PC-3 (cell line): ENCODE measurements at regions not wholly inside any gene's neighbourhood (a gene's known extent, or its start where the extent isn't known, plus 50 kb on each side); places are given as distances from the start of the nearest gene placed in this dataset.

Experiments
- ATAC-seq: fragments of 200-7000 bp; cut with Tn5 transposase; 2 replicates; pipeline ENCODE4 v1.9.1; 2020; ENCODE audit warnings: mild to moderate bottlenecking, moderate library complexity
- BruUV-seq: library from RNA; stranded (reverse); fragments of 400-500 nt; replicated peaks from 2 replicates; lab custom pipeline; 2021; lab: Mats Ljungman, UMichigan
- CTCF ChIA-PET: fragments of 300-600 bp; sonication (Branson Sonifier 250); formaldehyde crosslinking; loops from one replicate; lab custom pipeline; 2022; ENCODE audit warnings: antibody characterized with exemption; lab: Charles Lee
- POLR2A ChIA-PET: fragments of 300-600 bp; sonication (Branson Sonifier 250); formaldehyde crosslinking; loops from one replicate; lab custom pipeline; 2022; ENCODE audit warnings: antibody characterized with exemption; ENCODE audit not compliant: unreplicated experiment; lab: Charles Lee
- DNase-seq: peaks from one replicate; pipeline ENCODE4 v3.0.0-alpha.2; 2015
- H2AFZ ChIP-seq: fragments of 300-600 bp; sonication (generic); 2 replicates; pipeline ENCODE4 v1.6.0; 2016; ENCODE audit warnings: antibody characterized with exemption, low read length
- H3F3A ChIP-seq: fragments of 300-600 bp; sonication (generic); one replicate; pipeline ENCODE4 v1.6.0; 2017; ENCODE audit warnings: antibody characterized with exemption, low read length, control low read depth, mild to moderate bottlenecking; ENCODE audit not compliant: unreplicated experiment
- H3K27ac ChIP-seq: fragments of 300-600 bp; sonication (generic); 2 replicates; pipeline ENCODE4 v1.5.1; 2016; ENCODE audit warnings: mild to moderate bottlenecking, low read length
- H3K27me3 ChIP-seq: fragments of 300-600 bp; sonication (generic); 2 replicates; pipeline ENCODE4 v1.6.1; 2016; ENCODE audit warnings: low read length, mixed read lengths
- H3K36me3 ChIP-seq: fragments of 300-600 bp; sonication (generic); 2 replicates; pipeline ENCODE4 v1.6.1; 2016; ENCODE audit warnings: low read depth, mixed run types, low read length, mixed read lengths
- H3K4me1 ChIP-seq: fragments of 300-600 bp; sonication (generic); 2 replicates; pipeline ENCODE4 v1.5.1; 2016; ENCODE audit warnings: low read length; ENCODE audit not compliant: insufficient read depth
- H3K4me2 ChIP-seq: fragments of 300-600 bp; sonication (generic); 2 replicates; pipeline ENCODE4 v1.6.0; 2016; ENCODE audit warnings: low read length
- H3K4me3 ChIP-seq: fragments of 300-600 bp; sonication (generic); 2 replicates; pipeline ENCODE4 v1.5.1; 2016; ENCODE audit warnings: mild to moderate bottlenecking, low read length, mixed read lengths
- H3K79me2 ChIP-seq: fragments of 300-600 bp; sonication (generic); 2 replicates; pipeline ENCODE4 v1.6.1; 2017; ENCODE audit warnings: low read length, mixed read lengths
- H3K9ac ChIP-seq: fragments of 300-600 bp; sonication (generic); 2 replicates; pipeline ENCODE4 v1.6.0; 2016; ENCODE audit warnings: mild to moderate bottlenecking, low read length
- H3K9me2 ChIP-seq: fragments of 300-600 bp; sonication (generic); replicated peaks from 2 replicates; pipeline ENCODE4 v1.6.1; 2016; ENCODE audit warnings: mixed run types, low read length, mixed read lengths
- H3K9me3 ChIP-seq: fragments of 300-600 bp; sonication (generic); 2 replicates; pipeline ENCODE4 v1.6.1; 2016; ENCODE audit warnings: low read length, mixed read lengths
- H4K20me1 ChIP-seq: fragments of 300-600 bp; sonication (generic); 2 replicates; pipeline ENCODE4 v1.6.1; 2016; ENCODE audit warnings: low read length, mixed read lengths
- EZH2 ChIP-seq: fragments of 300-600 bp; sonication (generic); IDR thresholded peaks from one replicate; pipeline ENCODE4 v1.6.1; 2017; ENCODE audit warnings: antibody characterized with exemption, mild to moderate bottlenecking, low read length; ENCODE audit not compliant: unreplicated experiment
- EZH2phosphoT487 ChIP-seq: fragments of 300-600 bp; sonication (generic); IDR thresholded peaks from 2 replicates; pipeline ENCODE4 v1.6.1; 2018; ENCODE audit warnings: mild to moderate bottlenecking, antibody characterized with exemption, low read length, borderline replicate concordance
- intact Hi-C: fragments of 100-400 bp; cut with micrococcal nuclease; formaldehyde crosslinking; loops from 2 replicates; pipeline ENCODE4 v1.9.0; 2023
- TF ChIP-seq, protein P1 (sequence below): fragments of 300-600 bp; sonication (generic); conservative IDR thresholded peaks from 2 replicates; pipeline ENCODE4 v1.5.1; 2017; ENCODE audit warnings: antibody characterized with exemption, low read depth, mild to moderate bottlenecking, low read length

DNA sequence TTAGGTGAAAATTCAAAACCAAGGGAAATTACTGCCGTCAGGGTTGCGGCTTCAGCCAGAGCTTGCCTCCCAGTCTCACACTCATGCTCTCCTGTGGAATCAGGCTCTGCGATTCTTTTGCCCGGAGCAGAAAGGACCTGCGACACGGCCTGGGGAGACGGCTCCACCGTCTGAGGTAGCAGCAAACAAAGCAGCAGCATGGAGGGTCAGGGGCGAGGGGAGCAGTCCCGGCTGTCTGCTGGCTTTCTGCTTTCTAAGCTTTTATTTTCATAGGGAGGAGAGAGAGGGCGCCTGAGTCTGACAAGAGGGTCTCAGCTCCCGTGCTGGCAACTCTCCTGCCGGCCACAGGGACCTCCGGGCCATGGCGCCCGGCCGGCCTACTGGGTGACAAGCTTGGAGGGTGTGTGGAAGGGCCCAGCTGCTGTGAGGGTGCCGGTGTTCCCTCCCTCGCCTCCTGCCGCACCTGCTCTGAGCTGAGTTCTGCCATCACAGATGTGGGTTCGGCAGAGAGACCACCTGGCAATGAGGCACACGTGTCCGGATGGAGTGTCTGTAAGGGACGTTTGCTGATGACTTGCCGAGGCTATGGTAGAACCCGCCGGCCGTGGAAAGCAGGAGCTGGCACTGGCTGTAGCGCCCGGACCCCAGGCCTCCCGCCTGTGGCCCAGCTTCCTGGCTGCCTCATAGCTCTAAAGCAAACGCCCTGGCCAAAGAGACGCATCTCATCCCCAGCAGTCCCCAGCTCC, 66.2 kb upstream of the CTDP1 start:
- Histone ChIP-seq H3K9ac (no peak overlapping the region), H4K20me1 (no peaks in the 10 kb centered on the region), H3K36me3 (no peaks in the 10 kb centered on the region), H3K4me1 (peaks cover 7% of the 10 kb centered on the region; the same call in 1 of the 2 replicates), H2AFZ (no peak overlapping the region), H3K4me3 (no peak overlapping the region), H3K9me2 (no peaks in the 10 kb centered on the region), H3K9me3 (no peaks in the 10 kb centered on the region), H3F3A (no peaks in the 10 kb centered on the region), H3K27ac (no peak overlapping the region), H3K79me2 (no peaks in the 10 kb centered on the region), H3K4me2 (no peak overlapping the region), H3K27me3 (no peaks in the 10 kb centered on the region)
- BruUV-seq, result no TSS peak
- ChIA-PET POLR2A (interaction anchor here (0.5 kb wide), 1 partner anchor 11 kb away, joined by 8 read pairs; no protein-coding TSS in a partner anchor), CTCF (no interaction called here)
- intact Hi-C loops, result no loop called here
- ATAC-seq (no peak), DNase-seq (no peak)
- TF ChIP-seq EZH2phosphoT487 (no peak), EZH2 (no peak)
- TF ChIP-seq, protein P1, sequence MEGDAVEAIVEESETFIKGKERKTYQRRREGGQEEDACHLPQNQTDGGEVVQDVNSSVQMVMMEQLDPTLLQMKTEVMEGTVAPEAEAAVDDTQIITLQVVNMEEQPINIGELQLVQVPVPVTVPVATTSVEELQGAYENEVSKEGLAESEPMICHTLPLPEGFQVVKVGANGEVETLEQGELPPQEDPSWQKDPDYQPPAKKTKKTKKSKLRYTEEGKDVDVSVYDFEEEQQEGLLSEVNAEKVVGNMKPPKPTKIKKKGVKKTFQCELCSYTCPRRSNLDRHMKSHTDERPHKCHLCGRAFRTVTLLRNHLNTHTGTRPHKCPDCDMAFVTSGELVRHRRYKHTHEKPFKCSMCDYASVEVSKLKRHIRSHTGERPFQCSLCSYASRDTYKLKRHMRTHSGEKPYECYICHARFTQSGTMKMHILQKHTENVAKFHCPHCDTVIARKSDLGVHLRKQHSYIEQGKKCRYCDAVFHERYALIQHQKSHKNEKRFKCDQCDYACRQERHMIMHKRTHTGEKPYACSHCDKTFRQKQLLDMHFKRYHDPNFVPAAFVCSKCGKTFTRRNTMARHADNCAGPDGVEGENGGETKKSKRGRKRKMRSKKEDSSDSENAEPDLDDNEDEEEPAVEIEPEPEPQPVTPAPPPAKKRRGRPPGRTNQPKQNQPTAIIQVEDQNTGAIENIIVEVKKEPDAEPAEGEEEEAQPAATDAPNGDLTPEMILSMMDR, result no peak

DNA sequence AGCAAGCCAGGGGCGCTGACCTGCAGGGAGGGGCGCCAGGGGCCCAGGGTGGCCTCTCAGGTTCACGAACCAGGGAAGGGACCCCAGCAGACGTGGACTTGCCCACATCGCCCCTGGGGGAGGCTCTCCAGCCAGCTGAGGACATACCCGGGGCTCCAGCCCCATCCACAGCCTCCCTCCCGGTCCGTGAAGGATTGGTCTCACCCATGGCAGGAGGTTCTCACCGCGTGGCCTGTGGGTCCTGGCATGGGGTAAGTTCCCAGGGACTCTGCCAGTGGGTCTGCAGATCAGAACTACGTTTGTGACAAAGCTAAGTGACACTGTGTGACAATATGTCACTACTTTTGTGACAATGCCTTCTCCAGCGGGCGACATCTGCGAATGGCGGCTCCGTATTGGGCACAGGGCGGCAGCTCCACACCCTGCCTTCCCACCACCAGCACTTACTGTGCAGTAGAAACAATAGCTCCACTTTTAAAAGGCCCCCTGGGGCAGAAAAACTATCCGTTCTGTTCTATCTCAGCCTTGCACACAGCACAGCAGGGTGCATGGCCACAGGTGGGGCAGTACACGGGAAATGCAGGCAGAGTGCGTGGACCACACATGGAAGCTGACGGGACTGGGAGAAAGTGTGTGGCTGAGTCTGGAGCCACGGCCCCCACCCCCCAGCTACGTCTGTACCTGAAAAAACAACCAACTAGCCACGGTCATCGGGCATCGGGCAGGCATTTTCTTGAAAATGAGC, 65.2 kb upstream of the CTDP1 start:
- POLR2A ChIA-PET, result interaction anchor here (0.5 kb wide), 1 partner anchor 12 kb away, joined by 8 read pairs; no protein-coding TSS in a partner anchor
- H3K9me2 ChIP-seq, result no peaks in the 10 kb centered on the region
- BruUV-seq, result no TSS peak
- H3K4me1 ChIP-seq, result peaks cover 7% of the 10 kb centered on the region; the same call in 1 of the 2 replicates
- no peaks in the 10 kb centered on the region for H3F3A ChIP-seq
- no peak overlapping the region for H3K4me3 ChIP-seq
- intact Hi-C loops, result no loop called here
- H3K9ac ChIP-seq, result no peak overlapping the region
- DNase-seq (no peak), ATAC-seq (no peak)
- H3K4me2 ChIP-seq, result no peak overlapping the region
- no peak overlapping the region for H2AFZ ChIP-seq
- TF ChIP-seq, protein P1, result no peak
- TF ChIP-seq EZH2phosphoT487 (no peak), EZH2 (no peak)
- no peaks in the 10 kb centered on the region for H4K20me1 ChIP-seq
- no peaks in the 10 kb centered on the region for H3K79me2 ChIP-seq
- H3K9me3 ChIP-seq, result no peaks in the 10 kb centered on the region
- H3K27ac ChIP-seq, result no peak overlapping the region
- no peaks in the 10 kb centered on the region for H3K27me3 ChIP-seq
- H3K36me3 ChIP-seq, result no peaks in the 10 kb centered on the region
- CTCF ChIA-PET, result no interaction called here
